Liver (tissue), 8 donors: ENCODE measurements at regions not wholly inside any gene's neighbourhood (a gene's known extent, or its start where the extent isn't known, plus 50 kb on each side); places are given as distances from the start of the nearest gene placed in this dataset.
"Not testable (repeated sequence)": the region's sequence is repeated elsewhere in the genome, so short reads cannot be mapped to it uniquely, and the experiment has no call there.

Experiments used
- DNase-seq: peaks from one replicate; pipeline ENCODE4 v3.0.0-alpha.2; 2017; ENCODE audit warnings: low spot score
- H3K27ac ChIP-seq, 2 donors: one replicate each; pipeline ENCODE4 v1.7.0; 2013; ENCODE audit warnings: inconsistent platforms in 2 of 2, low read length in 2 of 2, control low read depth in 1 of 2, low read depth in 1 of 2, mild to moderate bottlenecking in 1 of 2
- H3K27me3 ChIP-seq, 4 donors: one replicate each; pipeline versions ENCODE4 v1.6.1 to v1.7.0; 2013; ENCODE audit warnings: low read length in 3 of 4, inconsistent platforms in 1 of 4, mild to moderate bottlenecking in 1 of 4, moderate library complexity in 1 of 4; ENCODE audit not compliant: control insufficient read depth in 4 of 4, insufficient read depth in 4 of 4
- H3K36me3 ChIP-seq, 4 donors: one replicate each; pipeline versions ENCODE4 v1.6.1 to v1.7.0; 2013; ENCODE audit warnings: low read length in 3 of 4, mild to moderate bottlenecking in 3 of 4, low read depth in 1 of 4, moderate library complexity in 1 of 4; ENCODE audit not compliant: control insufficient read depth in 4 of 4, insufficient read depth in 3 of 4
- H3K4me1 ChIP-seq, 4 donors: one replicate each; pipeline versions ENCODE4 v1.6.1 to v1.7.0; 2013; ENCODE audit warnings: low read length in 3 of 4, mild to moderate bottlenecking in 3 of 4, moderate library complexity in 1 of 4; ENCODE audit not compliant: control insufficient read depth in 4 of 4, insufficient read depth in 4 of 4
- H3K4me3 ChIP-seq, 3 donors: one replicate each; pipeline versions ENCODE4 v1.6.1 to v1.7.0; 2013; ENCODE audit warnings: low read length in 3 of 3, control low read depth in 1 of 3, low read depth in 1 of 3, mild to moderate bottlenecking in 1 of 3
- H3K9ac ChIP-seq, 2 donors: one replicate each; pipeline ENCODE4 v1.7.0; 2013; ENCODE audit warnings: low read length in 2 of 2, mild to moderate bottlenecking in 2 of 2, moderate library complexity in 2 of 2, control low read depth in 1 of 2, low read depth in 1 of 2
- H3K9me3 ChIP-seq, 4 donors: one replicate each; pipeline versions ENCODE4 v1.6.1 to v1.7.0; 2013; ENCODE audit warnings: low read length in 3 of 4; ENCODE audit not compliant: control insufficient read depth in 4 of 4
- CTCF ChIP-seq: fragments of 150-350 bp; IDR thresholded peaks from 2 replicates; pipeline ENCODE4 v1.5.1; 2017; ENCODE audit warnings: improper control_type of control experiment, low read depth, low read length; ENCODE audit not compliant: missing input control
- EGR1 ChIP-seq, 2 donors: IDR thresholded peaks; 2 replicates each; pipeline ENCODE4 v1.6.1; 2016 to 2018; ENCODE audit warnings: antibody characterized with exemption in 2 of 2, low read depth in 2 of 2
- FOXA1 ChIP-seq: IDR thresholded peaks from 2 replicates; pipeline ENCODE4 v1.6.1; 2016; ENCODE audit warnings: antibody characterized with exemption
- FOXA2 ChIP-seq: IDR thresholded peaks from 2 replicates; pipeline ENCODE4 v1.6.1; 2016; ENCODE audit warnings: antibody characterized with exemption
- GABPA ChIP-seq, 2 donors: IDR thresholded peaks in 1 of 2; conservative IDR thresholded peaks in 1 of 2; 2 replicates each; pipeline ENCODE4 v1.6.1; 2016; ENCODE audit warnings: antibody characterized with exemption in 2 of 2, mild to moderate bottlenecking in 1 of 2, moderate library complexity in 1 of 2
- HNF4A ChIP-seq, 2 donors: conservative IDR thresholded peaks; 2 replicates each; pipeline ENCODE4 v1.6.1; 2016; ENCODE audit warnings: antibody characterized with exemption in 2 of 2, mild to moderate bottlenecking in 2 of 2
- HNF4G ChIP-seq: IDR thresholded peaks from 2 replicates; pipeline ENCODE4 v1.6.1; 2016; ENCODE audit warnings: antibody characterized with exemption
- JUND ChIP-seq, 2 donors: IDR thresholded peaks; 2 replicates each; pipeline ENCODE4 v1.6.1; 2016; ENCODE audit warnings: antibody characterized with exemption in 2 of 2
- MAX ChIP-seq: IDR thresholded peaks from 2 replicates; pipeline ENCODE4 v1.6.1; 2016; ENCODE audit warnings: antibody characterized with exemption
- NR2F2 ChIP-seq: IDR thresholded peaks from 2 replicates; pipeline ENCODE4 v1.6.1; 2016; ENCODE audit warnings: antibody characterized with exemption
- RAD21 ChIP-seq, 2 donors: IDR thresholded peaks; 2 replicates each; pipeline ENCODE4 v1.6.1; 2016; ENCODE audit warnings: antibody characterized with exemption in 2 of 2, mild to moderate bottlenecking in 2 of 2
- REST ChIP-seq: IDR thresholded peaks from 2 replicates; pipeline ENCODE4 v1.6.1; 2016; ENCODE audit warnings: antibody characterized with exemption, mild to moderate bottlenecking
- RXRA ChIP-seq, 2 donors: IDR thresholded peaks; 2 replicates each; pipeline ENCODE4 v1.6.1; 2017 to 2018; ENCODE audit warnings: antibody characterized with exemption in 2 of 2, mild to moderate bottlenecking in 1 of 2
- SP1 ChIP-seq: IDR thresholded peaks from 2 replicates; pipeline ENCODE4 v1.6.1; 2018; ENCODE audit warnings: antibody characterized with exemption, mild to moderate bottlenecking
- TAF1 ChIP-seq: conservative IDR thresholded peaks from 2 replicates; pipeline ENCODE4 v1.6.1; 2016; ENCODE audit warnings: antibody characterized with exemption, mild to moderate bottlenecking
- WGBS: extraction: QIAGEN DNeasy Blood & Tissue Kit; methylation state at CpG from one replicate; pipeline ENCODE4 v1.1.7; 2013; 5-methylcytosine and 5-hydroxymethylcytosine counted together
- donor health status: healthy.
- donor health status: healthy.
- donor health status: healthy.
- donor health status: healthy.
- donor health status: healthy.

GRCh38 chr2:88802026-88802425 is 110.6 kb downstream of the RPIA start:
- H3K27ac ChIP-seq, DNase-seq, H3K4me1 ChIP-seq, H3K4me3 ChIP-seq, H3K9me3 ChIP-seq, H3K36me3 ChIP-seq, H3K9ac ChIP-seq, H3K27me3 ChIP-seq: not testable (repeated sequence)
- 44% methylated on average over 2 of the region's 2 CpGs for WGBS

GRCh38 chr2:88807237-88807962 is 115.9 kb downstream of the RPIA start:
- Histone ChIP-seq H3K9ac (no peak overlapping the region), H3K4me3 (no peak overlapping the region), H3K27me3 (peaks cover 0 to 3% (median 0%) of the 10 kb centered on the region in 4 donors), H3K9me3 (no peaks in the 10 kb centered on the region), H3K4me1 (no peaks in the 10 kb centered on the region), H3K27ac (no peak overlapping the region), H3K36me3 (no peaks in the 10 kb centered on the region)
- TF ChIP-seq MAX (no peak), HNF4G (no peak)
- WGBS, result 66% methylated on average over 5 of the region's 5 CpGs
- DNase-seq, result no peak

- Histone ChIP-seq H3K27me3 (peaks cover 0 to 3% (median 0%) of the 10 kb centered on the region in 4 donors), H3K9ac (no peak overlapping the region), H3K9me3 (no peaks in the 10 kb centered on the region), H3K36me3 (no peaks in the 10 kb centered on the region), H3K4me1 (no peaks in the 10 kb centered on the region), H3K27ac (no peak overlapping the region), H3K4me3 (no peak overlapping the region)
- no peak for DNase-seq
- no peak for TF ChIP-seq CTCF
- no peak for TF ChIP-seq NR2F2
- no peak for TF ChIP-seq RXRA (IDR thresholded peaks at IDR 0.05)
- TF ChIP-seq EGR1 (IDR thresholded peaks at IDR 0.05; ENCODE audit: low read depth in 2 of 2), result no peak
- TF ChIP-seq MAX, result no peak
- TF ChIP-seq HNF4A (conservative IDR thresholded peaks at IDR 0.05), result no peak
- TF ChIP-seq GABPA (IDR thresholded peaks at IDR 0.05 in 1 of 2, conservative IDR thresholded peaks at IDR 0.05 in 1 of 2), result no peak
- no peak for TF ChIP-seq RAD21 (IDR thresholded peaks at IDR 0.05)
- no peak for TF ChIP-seq FOXA1
- TF ChIP-seq JUND (IDR thresholded peaks at IDR 0.05), result no peak
- TF ChIP-seq HNF4G, result no peak
- WGBS, result 61% methylated on average over 3 of the region's 3 CpGs
These were observed 116.6 kb downstream of the RPIA start for GRCh38 chr2:88808083-88808482.

- TF ChIP-seq MAX (no peak), FOXA2 (no peak), SP1 (no peak), FOXA1 (no peak), TAF1 (no peak), RAD21 (IDR thresholded peaks at IDR 0.05) (no peak), NR2F2 (no peak), EGR1 (IDR thresholded peaks at IDR 0.05; ENCODE audit: low read depth in 2 of 2) (no peak), REST (no peak), GABPA (IDR thresholded peaks at IDR 0.05 in 1 of 2, conservative IDR thresholded peaks at IDR 0.05 in 1 of 2) (no peak)
- 31% methylated on average over 1 of the region's 1 CpG for whole genome bisulfite sequencing
- H3K27me3 ChIP-seq, result peaks cover 0 to 3% (median 0%) of the 10 kb centered on the region in 4 donors
- H3K9ac ChIP-seq, result no peak overlapping the region
- no peak overlapping the region for H3K4me3 ChIP-seq
- DNase-seq, result no peak
- H3K36me3 ChIP-seq, result no peaks in the 10 kb centered on the region
- H3K27ac ChIP-seq, result no peak overlapping the region
- no peaks in the 10 kb centered on the region for H3K9me3 ChIP-seq
- no peaks in the 10 kb centered on the region for H3K4me1 ChIP-seq
These were observed 117.2 kb downstream of the RPIA start for GRCh38 chr2:88808652-88809051.
